ENCODE measurements at regions not wholly inside any gene's neighbourhood (a gene's known extent, or its start where the extent isn't known, plus 50 kb on each side); places are given as distances from the start of the nearest gene placed in this dataset.

DNA sequence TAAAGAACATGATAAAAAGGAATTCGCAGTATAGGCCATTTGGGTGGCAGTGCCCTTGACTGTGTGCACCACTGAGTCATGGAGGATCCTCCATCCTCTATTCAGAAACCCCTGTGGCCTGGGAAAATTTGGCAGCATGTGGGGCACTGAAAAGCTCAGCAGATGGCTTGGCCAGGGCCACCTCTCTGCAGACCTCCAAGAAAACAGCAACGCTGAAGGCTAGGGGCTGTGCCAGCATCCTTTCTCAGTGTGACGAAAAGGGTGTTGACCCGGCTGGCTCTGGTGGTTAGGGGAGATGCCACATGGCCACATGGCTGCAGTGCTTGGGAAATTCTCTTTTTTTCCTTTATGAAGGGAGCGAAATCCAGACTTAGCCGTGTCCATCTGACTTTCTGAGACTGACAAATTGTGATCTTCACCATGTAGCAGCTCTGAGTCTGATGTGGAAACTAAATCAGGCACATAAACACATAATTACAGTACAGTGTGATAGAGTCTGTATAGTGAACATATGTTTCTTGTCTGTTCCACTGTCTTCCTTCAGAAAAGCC lies 178.0 kb downstream of the KCTD12 start:
- H3K9me3 ChIP-seq, result no peaks in the 10 kb centered on the region
- TF ChIP-seq POLR2A (IDR thresholded peaks at IDR 0.05), result no peak
- TF ChIP-seq, protein P1, sequence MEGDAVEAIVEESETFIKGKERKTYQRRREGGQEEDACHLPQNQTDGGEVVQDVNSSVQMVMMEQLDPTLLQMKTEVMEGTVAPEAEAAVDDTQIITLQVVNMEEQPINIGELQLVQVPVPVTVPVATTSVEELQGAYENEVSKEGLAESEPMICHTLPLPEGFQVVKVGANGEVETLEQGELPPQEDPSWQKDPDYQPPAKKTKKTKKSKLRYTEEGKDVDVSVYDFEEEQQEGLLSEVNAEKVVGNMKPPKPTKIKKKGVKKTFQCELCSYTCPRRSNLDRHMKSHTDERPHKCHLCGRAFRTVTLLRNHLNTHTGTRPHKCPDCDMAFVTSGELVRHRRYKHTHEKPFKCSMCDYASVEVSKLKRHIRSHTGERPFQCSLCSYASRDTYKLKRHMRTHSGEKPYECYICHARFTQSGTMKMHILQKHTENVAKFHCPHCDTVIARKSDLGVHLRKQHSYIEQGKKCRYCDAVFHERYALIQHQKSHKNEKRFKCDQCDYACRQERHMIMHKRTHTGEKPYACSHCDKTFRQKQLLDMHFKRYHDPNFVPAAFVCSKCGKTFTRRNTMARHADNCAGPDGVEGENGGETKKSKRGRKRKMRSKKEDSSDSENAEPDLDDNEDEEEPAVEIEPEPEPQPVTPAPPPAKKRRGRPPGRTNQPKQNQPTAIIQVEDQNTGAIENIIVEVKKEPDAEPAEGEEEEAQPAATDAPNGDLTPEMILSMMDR (IDR thresholded peaks at IDR 0.05), result no peak
- no peak for TF ChIP-seq POLR2AphosphoS5 (IDR thresholded peaks at IDR 0.05; ENCODE audit: insufficient read depth in 1 of 2, low read depth in 1 of 2)
- DNase-seq (ENCODE audit: extremely low spot score in 2 of 2), result no peak
- H3K27me3 ChIP-seq, result no peaks in the 10 kb centered on the region
- H3K4me3 ChIP-seq, result no peak overlapping the region
- no peaks in the 10 kb centered on the region for H3K4me1 ChIP-seq
- H3K36me3 ChIP-seq, result no peaks in the 10 kb centered on the region
- H3K27ac ChIP-seq, result no peak overlapping the region
- intact Hi-C loops (cut with DNase I), result no loop called here

DNA sequence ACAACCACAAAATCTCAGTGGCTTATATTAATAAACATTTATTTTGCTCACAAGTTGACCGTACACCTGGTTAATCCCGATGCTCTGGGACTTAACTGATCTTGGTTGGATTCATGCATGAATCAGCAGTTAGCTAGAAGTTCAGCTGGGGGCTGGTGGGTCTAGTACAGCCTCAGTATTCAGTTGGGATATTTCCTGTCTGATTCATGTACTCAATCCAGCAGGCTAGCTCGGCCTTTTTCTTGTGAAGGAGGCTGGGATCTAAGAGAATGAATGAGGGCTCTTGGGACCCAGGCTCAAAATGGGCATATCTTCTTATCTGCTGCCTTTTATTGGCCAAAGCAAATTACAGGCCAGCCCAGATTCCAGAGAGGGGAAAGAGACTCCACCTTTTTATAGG lies 178.8 kb downstream of the KCTD12 start:
- H3K27ac ChIP-seq, result no peak overlapping the region
- no peak for DNase-seq (ENCODE audit: extremely low spot score in 2 of 2)
- H3K4me1 ChIP-seq, result no peaks in the 10 kb centered on the region
- intact Hi-C loops (cut with DNase I), result no loop called here
- no peak overlapping the region for H3K4me3 ChIP-seq
- TF ChIP-seq, protein P1 (IDR thresholded peaks at IDR 0.05), result no peak
- no peak for TF ChIP-seq POLR2AphosphoS5 (IDR thresholded peaks at IDR 0.05; ENCODE audit: insufficient read depth in 1 of 2, low read depth in 1 of 2)
- no peak for TF ChIP-seq POLR2A (IDR thresholded peaks at IDR 0.05)
- no peaks in the 10 kb centered on the region for H3K9me3 ChIP-seq
- no peaks in the 10 kb centered on the region for H3K36me3 ChIP-seq
- H3K27me3 ChIP-seq, result no peaks in the 10 kb centered on the region

DNA sequence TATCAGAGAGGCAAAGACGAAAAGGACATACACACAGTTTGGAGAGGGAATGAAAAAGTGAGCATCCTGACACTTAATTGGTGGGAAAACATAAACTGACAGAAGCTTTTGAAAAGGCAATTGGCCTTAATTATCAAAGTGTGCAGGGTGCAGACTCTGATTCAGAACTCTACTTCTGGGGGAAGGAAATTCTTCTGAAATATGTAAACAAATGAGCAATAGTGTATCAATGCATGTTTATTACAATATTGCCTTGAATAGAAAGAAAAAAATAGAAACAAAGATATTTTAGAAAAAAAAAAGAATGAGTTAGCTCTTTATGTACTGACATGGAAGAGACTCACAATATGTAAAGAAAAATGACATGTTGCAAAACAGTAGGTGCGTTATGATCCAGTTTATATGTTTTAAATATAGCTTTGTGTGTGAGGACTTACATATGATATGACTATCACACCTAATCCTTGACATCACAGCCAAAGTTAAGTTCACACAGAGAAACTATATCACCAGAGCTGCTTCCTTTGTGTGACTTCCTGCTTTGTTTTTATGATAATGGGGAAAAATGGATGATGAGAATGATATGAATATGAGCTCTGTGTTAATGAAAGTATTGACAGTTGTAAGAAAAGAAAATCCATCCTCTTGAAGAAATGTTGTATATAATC lies 182.4 kb downstream of the KCTD12 start:
- TF ChIP-seq, protein P1 (IDR thresholded peaks at IDR 0.05), result no peak
- no peak for TF ChIP-seq POLR2AphosphoS5 (IDR thresholded peaks at IDR 0.05; ENCODE audit: insufficient read depth in 1 of 2, low read depth in 1 of 2)
- no peak for TF ChIP-seq POLR2A (IDR thresholded peaks at IDR 0.05)
- no peak overlapping the region for H3K27ac ChIP-seq
- intact Hi-C loops (cut with DNase I), result no loop called here
- H3K27me3 ChIP-seq, result no peaks in the 10 kb centered on the region
- no peaks in the 10 kb centered on the region for H3K4me1 ChIP-seq
- DNase-seq (ENCODE audit: extremely low spot score in 2 of 2), result no peak
- no peaks in the 10 kb centered on the region for H3K9me3 ChIP-seq
- H3K4me3 ChIP-seq, result no peak overlapping the region
- no peaks in the 10 kb centered on the region for H3K36me3 ChIP-seq

DNA sequence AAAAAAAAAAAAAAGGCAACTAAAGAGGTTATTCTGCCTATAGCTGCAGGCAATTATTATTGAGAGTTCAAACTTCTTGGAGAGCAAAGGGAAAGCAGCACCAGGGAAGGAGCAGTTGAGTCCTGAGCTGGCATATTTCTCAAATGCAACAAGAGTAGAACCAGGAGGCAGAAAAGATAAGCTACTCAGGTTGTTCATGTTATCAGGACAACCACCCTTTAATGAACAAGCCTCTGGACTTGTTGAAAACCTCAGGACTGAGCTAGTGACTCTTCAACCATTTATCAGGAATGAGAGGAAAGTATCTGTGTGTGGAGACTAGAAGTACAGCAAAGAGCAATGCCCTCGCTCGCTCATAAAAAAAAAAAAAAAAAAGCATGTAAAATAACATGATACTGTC lies 183.0 kb downstream of the KCTD12 start:
- Histone ChIP-seq H3K36me3 (no peaks in the 10 kb centered on the region), H3K27ac (no peak overlapping the region), H3K4me1 (no peaks in the 10 kb centered on the region), H3K27me3 (no peaks in the 10 kb centered on the region), H3K4me3 (no peak overlapping the region), H3K9me3 (no peaks in the 10 kb centered on the region)
- intact Hi-C loops (cut with DNase I), result no loop called here
- TF ChIP-seq, protein P1 (IDR thresholded peaks at IDR 0.05), result no peak
- TF ChIP-seq POLR2AphosphoS5 (IDR thresholded peaks at IDR 0.05; ENCODE audit: insufficient read depth in 1 of 2, low read depth in 1 of 2) (no peak), POLR2A (IDR thresholded peaks at IDR 0.05) (no peak)
- DNase-seq (ENCODE audit: extremely low spot score in 2 of 2), result no peak

DNA sequence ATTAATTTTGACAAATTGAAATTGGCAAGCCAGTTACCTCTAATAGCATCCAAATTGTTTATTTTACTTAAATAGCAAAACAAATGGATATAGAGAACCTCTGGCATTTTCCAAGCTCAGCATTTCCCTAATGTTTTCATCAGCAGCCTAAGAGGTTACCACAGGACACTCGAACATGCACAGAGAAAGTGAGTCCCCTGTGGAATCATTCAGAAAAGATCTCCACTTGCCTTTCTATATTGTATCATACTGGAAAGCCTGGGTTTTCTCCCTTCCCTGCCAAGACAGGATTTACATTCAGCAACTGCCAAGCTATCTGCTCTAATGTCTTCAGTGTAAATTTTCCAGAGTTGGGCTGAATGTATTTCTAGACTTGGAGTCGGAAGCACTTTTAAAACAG lies 188.9 kb downstream of the KCTD12 start:
- H3K4me1 ChIP-seq, result no peaks in the 10 kb centered on the region
- DNase-seq (ENCODE audit: extremely low spot score in 2 of 2), result no peak
- H3K36me3 ChIP-seq, result no peaks in the 10 kb centered on the region
- no peak overlapping the region for H3K27ac ChIP-seq
- no peaks in the 10 kb centered on the region for H3K9me3 ChIP-seq
- H3K27me3 ChIP-seq, result no peaks in the 10 kb centered on the region
- TF ChIP-seq POLR2A (IDR thresholded peaks at IDR 0.05) (no peak), POLR2AphosphoS5 (IDR thresholded peaks at IDR 0.05; ENCODE audit: insufficient read depth in 1 of 2, low read depth in 1 of 2) (no peak)
- TF ChIP-seq, protein P1 (IDR thresholded peaks at IDR 0.05), result no peak
- no peak overlapping the region for H3K4me3 ChIP-seq
- intact Hi-C loops (cut with DNase I), result no loop called here
